ENCODE measurements at regions not wholly inside any gene's neighbourhood (a gene's known extent, or its start where the extent isn't known, plus 50 kb on each side); places are given as distances from the start of the nearest gene placed in this dataset.

DNA sequence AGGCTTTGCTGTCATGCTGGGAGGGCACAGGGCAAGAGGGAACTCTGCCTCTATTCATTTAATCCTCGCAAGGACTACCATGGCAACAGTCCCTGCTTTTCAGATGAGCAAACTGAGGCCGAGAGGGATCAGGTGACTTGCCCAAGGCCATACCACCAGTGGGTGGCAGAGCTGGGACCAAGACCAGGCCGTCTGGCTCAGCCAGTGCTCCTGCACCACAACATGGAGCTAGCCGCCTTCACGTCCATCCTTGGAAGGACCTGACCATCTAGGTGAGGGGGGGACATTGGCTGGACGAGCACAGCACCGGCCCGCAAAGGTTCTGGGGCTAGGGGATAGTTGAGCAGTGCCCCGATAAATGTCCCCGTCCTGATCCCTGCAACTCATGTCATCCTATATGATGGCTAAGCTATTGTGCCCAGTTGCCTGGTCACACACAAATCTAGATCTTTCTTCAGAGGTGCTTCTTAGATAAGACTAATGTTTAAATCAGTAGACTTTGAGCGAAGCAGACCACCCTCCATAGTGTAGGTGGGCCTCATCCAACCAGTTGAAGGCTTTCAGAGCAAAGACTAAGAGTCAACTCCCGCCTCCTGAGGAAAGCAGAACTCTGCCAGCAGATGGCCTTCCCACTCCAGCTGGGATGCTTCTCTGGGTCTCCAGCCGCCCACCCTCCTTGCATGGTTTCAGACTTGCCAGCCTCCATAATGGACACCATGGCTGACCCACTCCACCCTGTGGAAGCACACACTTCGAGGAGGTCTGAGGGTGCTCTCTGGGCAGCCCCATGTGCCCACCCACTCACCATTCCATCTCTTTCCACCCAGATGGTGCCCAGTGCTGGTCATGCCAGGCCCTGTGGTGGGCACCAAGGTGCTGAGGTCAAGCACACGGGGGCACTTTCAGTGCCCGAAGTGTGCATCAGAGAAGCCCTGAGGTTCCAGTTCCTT lies 214.8 kb upstream of the RAB6C start:
- no peaks in the 10 kb centered on the region for H3K36me3 ChIP-seq (ENCODE audit: insufficient read depth, low read length)
- H3K27ac ChIP-seq (ENCODE audit: low read depth, low read length), result no peak overlapping the region
- H3K9me3 ChIP-seq (ENCODE audit: low read length), result no peaks in the 10 kb centered on the region
- no peak overlapping the region for H3K9ac ChIP-seq (ENCODE audit: low read length)
- no peaks in the 10 kb centered on the region for H3K27me3 ChIP-seq (ENCODE audit: control insufficient read depth in 1 of 2, insufficient read depth in 2 of 2, low read length in 2 of 2)
- no peaks in the 10 kb centered on the region for H3K4me1 ChIP-seq (ENCODE audit: insufficient read depth, low read length)
- H3K4me3 ChIP-seq (ENCODE audit: low read depth in 1 of 2, low read length in 2 of 2), result no peak overlapping the region

DNA sequence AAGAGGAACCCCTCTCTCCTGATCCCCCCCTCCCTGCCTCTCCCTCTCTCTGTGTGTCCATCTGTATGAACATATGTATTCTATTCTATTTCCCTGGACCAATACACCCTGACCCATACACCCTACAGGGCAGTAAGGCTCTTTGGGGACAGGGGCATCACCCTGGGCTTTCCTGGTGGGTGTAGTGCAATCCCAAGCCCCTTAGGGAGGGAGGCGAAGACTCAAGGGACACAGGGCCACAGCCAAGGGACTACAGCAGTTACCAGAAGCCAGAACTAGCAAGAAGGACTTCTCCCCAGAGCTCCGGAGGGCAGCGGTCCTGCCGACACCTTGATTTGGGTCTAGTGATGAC lies 214.2 kb upstream of the RAB6C start:
- Histone ChIP-seq H3K27ac (ENCODE audit: low read depth, low read length) (no peak overlapping the region), H3K36me3 (ENCODE audit: insufficient read depth, low read length) (no peaks in the 10 kb centered on the region), H3K4me1 (ENCODE audit: insufficient read depth, low read length) (no peaks in the 10 kb centered on the region), H3K9ac (ENCODE audit: low read length) (no peak overlapping the region), H3K27me3 (ENCODE audit: control insufficient read depth in 1 of 2, insufficient read depth in 2 of 2, low read length in 2 of 2) (no peaks in the 10 kb centered on the region), H3K9me3 (ENCODE audit: low read length) (no peaks in the 10 kb centered on the region), H3K4me3 (ENCODE audit: low read depth in 1 of 2, low read length in 2 of 2) (no peak overlapping the region)

DNA sequence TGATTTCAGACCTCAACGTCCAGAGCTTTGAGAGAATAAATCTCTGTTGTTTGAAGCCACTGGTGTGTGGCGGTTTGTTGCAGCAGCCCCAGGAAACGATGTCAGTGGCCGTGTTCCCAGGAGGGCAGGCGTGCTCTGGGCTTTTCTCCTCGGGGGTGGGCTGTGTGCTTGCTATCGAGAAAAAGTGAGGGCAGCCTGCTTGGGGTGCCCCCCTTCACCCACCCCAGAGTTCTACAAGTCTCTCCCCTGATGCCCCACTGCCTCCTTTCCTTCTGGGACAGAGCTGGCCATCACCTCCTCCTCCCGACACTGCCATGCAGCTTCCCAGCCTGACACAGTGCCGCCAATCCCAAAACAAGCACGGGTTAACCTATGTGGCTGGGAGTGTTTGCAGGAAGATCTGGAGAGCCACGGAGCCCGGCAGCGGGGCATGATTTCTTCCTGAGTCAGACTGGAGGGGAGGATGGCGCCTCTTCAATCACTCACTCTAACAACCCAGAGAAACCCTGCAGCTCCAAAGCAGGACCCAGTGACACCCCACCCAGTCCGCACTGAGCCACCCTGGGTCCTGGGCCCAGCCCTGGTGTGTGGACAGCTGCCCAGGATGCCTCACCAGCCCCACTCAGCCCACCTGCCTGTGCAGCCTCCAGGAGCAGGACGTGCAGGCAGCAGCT lies 213.7 kb upstream of the RAB6C start:
- Histone ChIP-seq H3K4me3 (ENCODE audit: low read depth in 1 of 2, low read length in 2 of 2) (no peak overlapping the region), H3K4me1 (ENCODE audit: insufficient read depth, low read length) (no peaks in the 10 kb centered on the region), H3K9ac (ENCODE audit: low read length) (no peak overlapping the region), H3K36me3 (ENCODE audit: insufficient read depth, low read length) (no peaks in the 10 kb centered on the region), H3K9me3 (ENCODE audit: low read length) (no peaks in the 10 kb centered on the region), H3K27ac (ENCODE audit: low read depth, low read length) (no peak overlapping the region), H3K27me3 (ENCODE audit: control insufficient read depth in 1 of 2, insufficient read depth in 2 of 2, low read length in 2 of 2) (no peaks in the 10 kb centered on the region)

DNA sequence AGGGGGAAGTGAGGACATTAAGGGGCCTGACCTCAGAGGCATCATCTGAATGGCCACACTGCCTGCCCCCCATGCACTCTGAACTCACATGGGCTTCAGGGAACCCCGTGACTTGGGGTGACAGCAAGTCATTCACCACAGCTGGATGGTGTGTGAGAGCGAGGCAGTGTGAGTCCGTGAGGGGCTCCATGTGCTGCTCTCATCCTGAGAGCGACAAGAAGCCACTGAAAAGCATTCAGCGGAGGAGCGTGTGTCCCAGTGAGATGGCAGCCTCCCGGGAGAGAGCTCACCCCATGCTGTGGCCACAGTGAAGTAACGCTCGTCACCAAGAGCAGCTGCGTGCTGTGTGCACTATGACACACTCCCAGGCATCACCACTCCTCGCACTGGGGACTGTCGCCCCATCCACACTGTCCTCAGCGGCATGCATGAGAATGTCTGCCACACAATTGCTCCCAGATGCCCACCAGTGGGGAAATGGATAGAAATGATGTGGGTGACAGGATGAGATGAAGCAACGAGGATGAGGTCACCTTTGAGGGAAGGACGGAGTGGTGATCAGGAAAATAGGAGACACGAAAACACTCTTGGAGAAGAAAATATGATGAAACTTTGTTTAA lies 213.0 kb upstream of the RAB6C start:
- H3K4me1 ChIP-seq (ENCODE audit: insufficient read depth, low read length), result no peaks in the 10 kb centered on the region

DNA sequence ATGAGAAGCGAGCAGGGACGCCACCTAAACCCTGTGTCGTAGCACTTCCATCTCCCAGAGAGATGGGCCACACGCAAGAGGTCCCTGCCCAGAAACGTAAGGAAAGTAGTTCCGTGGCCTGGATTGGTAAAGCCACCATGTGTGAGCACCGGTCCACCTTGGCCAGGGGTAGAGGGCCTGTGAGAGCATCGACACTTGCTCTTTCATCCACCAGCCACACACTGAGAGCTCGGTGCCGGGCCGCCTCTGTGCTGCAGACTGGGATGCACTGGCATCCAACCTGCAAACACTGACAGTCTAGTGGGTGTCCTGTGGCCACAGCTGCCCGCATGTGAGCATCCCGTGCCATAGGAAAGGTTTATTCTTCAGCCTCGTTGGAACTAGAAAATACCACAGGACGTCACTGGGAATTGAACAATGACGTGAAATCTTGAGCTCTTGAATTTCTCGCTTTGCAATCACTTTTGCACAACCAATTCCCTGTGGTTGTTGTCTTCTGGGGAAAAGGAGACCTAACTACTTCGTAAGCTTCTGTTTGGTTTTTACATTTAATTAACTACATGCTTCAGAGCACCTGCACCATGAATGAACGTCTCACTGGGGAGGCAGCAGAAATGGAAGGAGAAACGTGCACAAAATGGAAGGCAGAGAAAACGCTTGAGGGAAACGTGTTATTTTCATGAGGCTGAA lies 212.0 kb upstream of the RAB6C start:
- no peak overlapping the region for H3K27ac ChIP-seq (ENCODE audit: low read depth, low read length)
- no peak overlapping the region for H3K9ac ChIP-seq (ENCODE audit: low read length)
- H3K4me1 ChIP-seq (ENCODE audit: insufficient read depth, low read length), result no peaks in the 10 kb centered on the region
- no peaks in the 10 kb centered on the region for H3K9me3 ChIP-seq (ENCODE audit: low read length)
- no peaks in the 10 kb centered on the region for H3K27me3 ChIP-seq (ENCODE audit: control insufficient read depth in 1 of 2, insufficient read depth in 2 of 2, low read length in 2 of 2)
- no peak overlapping the region for H3K4me3 ChIP-seq (ENCODE audit: low read depth in 1 of 2, low read length in 2 of 2)
- H3K36me3 ChIP-seq (ENCODE audit: insufficient read depth, low read length), result no peaks in the 10 kb centered on the region

More for the DNA sequence above, 213.0 kb upstream of the RAB6C start:
- no peak overlapping the region for H3K27ac ChIP-seq (ENCODE audit: low read depth, low read length)
- no peaks in the 10 kb centered on the region for H3K36me3 ChIP-seq (ENCODE audit: insufficient read depth, low read length)
- H3K27me3 ChIP-seq (ENCODE audit: control insufficient read depth in 1 of 2, insufficient read depth in 2 of 2, low read length in 2 of 2), result no peaks in the 10 kb centered on the region
- H3K9ac ChIP-seq (ENCODE audit: low read length), result no peak overlapping the region
- no peak overlapping the region for H3K4me3 ChIP-seq (ENCODE audit: low read depth in 1 of 2, low read length in 2 of 2)
- no peaks in the 10 kb centered on the region for H3K9me3 ChIP-seq (ENCODE audit: low read length)

DNA sequence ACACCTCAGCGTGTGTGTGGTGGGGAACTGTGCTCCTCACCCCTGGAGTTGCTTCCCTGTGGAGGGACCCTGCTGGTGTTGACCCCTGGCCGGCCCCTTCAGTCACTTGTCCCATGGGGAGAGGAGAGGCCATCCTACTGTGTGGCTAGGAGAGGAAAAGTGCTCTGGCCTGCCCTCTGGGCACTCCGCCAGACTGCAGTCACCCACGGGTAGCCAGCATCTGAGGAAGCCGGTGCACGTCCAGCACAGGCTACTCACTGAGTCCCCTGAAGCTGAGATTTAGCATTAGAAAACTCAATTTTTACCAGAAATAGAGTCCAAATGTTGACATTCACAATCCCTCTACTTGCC lies 211.5 kb upstream of the RAB6C start:
- Histone ChIP-seq H3K4me1 (ENCODE audit: insufficient read depth, low read length) (no peaks in the 10 kb centered on the region), H3K9ac (ENCODE audit: low read length) (no peak overlapping the region), H3K4me3 (ENCODE audit: low read depth in 1 of 2, low read length in 2 of 2) (no peak overlapping the region), H3K9me3 (ENCODE audit: low read length) (no peaks in the 10 kb centered on the region), H3K27ac (ENCODE audit: low read depth, low read length) (no peak overlapping the region), H3K27me3 (ENCODE audit: control insufficient read depth in 1 of 2, insufficient read depth in 2 of 2, low read length in 2 of 2) (no peaks in the 10 kb centered on the region), H3K36me3 (ENCODE audit: insufficient read depth, low read length) (no peaks in the 10 kb centered on the region)

DNA sequence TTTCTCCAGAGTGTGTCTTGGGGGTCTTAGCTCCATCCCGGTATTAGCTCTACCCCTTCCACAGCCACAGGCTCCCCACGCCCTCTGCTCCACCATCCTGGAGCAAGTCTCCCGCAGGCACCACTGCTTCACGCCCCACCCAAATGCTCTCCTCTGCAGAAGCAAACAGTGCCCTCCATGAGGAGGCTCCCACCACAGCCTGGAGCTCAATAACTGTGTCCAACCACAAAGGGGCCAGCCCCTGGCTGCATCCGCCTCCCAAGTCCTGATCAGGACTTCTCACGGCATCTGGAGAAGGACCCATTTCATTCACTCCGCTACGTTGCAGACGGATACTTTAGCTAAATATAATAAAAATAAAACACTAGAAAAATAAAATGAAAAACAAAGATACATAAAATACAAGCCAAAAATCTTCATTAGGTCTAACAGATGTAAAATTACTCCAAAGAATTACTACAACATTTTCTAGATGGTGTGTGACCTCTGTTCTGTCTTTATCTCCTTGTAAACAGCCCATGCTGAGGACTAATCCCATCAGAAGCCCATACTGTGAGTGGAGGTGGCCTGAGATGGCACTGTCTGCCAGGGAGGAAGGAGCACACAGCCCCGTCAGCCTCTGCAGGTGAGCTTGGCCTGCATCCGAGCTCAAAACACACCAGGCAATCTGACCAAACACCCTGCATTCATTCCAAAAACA lies 210.8 kb upstream of the RAB6C start:
- H3K9me3 ChIP-seq (ENCODE audit: low read length), result no peaks in the 10 kb centered on the region
- no peaks in the 10 kb centered on the region for H3K4me1 ChIP-seq (ENCODE audit: insufficient read depth, low read length)
- no peaks in the 10 kb centered on the region for H3K27me3 ChIP-seq (ENCODE audit: control insufficient read depth in 1 of 2, insufficient read depth in 2 of 2, low read length in 2 of 2)
- no peak overlapping the region for H3K27ac ChIP-seq (ENCODE audit: low read depth, low read length)
- H3K36me3 ChIP-seq (ENCODE audit: insufficient read depth, low read length), result no peaks in the 10 kb centered on the region
- no peak overlapping the region for H3K9ac ChIP-seq (ENCODE audit: low read length)
- no peak overlapping the region for H3K4me3 ChIP-seq (ENCODE audit: low read depth in 1 of 2, low read length in 2 of 2)

DNA sequence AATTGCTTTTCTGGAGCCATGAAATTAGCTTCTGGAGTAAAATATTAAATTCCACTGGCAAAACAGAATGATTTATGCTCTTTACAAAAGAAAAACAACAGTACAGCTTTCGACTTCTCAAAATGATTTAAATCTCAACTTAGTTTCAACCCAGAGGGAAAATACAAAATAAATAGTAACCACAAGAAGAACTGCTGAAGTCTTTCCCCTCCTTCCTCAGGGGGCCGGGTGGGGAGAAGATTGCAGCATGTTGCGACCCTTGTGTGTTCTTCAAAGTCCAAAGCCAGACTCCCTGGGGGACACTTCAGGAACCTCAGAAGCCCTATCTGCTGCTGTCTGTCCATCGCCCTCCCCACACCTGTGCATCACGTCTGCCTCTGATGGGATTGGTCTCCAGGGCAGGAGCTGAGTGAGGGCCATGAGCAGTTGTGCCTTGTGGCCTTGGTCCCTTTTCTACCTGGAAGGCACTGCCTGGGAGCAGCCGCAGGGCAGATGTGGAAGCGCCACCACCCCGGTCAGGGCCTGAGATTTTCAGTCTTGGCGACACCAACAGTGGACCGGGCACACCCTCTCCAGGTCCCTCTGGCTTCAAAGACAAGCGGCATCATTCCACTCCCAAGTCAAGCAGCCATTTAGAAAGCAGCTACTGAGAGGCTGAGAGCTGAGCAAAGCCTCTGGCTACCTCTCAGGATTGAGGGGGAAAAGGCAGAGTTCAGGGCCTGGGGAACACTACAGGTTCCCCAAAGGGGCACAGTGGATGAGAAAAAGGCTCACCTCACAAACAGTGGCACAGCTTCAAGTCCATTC lies 210.1 kb upstream of the RAB6C start:
- H3K9ac ChIP-seq (ENCODE audit: low read length), result no peak overlapping the region
- no peak overlapping the region for H3K4me3 ChIP-seq (ENCODE audit: low read depth in 1 of 2, low read length in 2 of 2)
- no peaks in the 10 kb centered on the region for H3K27me3 ChIP-seq (ENCODE audit: control insufficient read depth in 1 of 2, insufficient read depth in 2 of 2, low read length in 2 of 2)
- no peak overlapping the region for H3K27ac ChIP-seq (ENCODE audit: low read depth, low read length)
- H3K9me3 ChIP-seq (ENCODE audit: low read length), result no peaks in the 10 kb centered on the region
- no peaks in the 10 kb centered on the region for H3K36me3 ChIP-seq (ENCODE audit: insufficient read depth, low read length)
- no peaks in the 10 kb centered on the region for H3K4me1 ChIP-seq (ENCODE audit: insufficient read depth, low read length)

DNA sequence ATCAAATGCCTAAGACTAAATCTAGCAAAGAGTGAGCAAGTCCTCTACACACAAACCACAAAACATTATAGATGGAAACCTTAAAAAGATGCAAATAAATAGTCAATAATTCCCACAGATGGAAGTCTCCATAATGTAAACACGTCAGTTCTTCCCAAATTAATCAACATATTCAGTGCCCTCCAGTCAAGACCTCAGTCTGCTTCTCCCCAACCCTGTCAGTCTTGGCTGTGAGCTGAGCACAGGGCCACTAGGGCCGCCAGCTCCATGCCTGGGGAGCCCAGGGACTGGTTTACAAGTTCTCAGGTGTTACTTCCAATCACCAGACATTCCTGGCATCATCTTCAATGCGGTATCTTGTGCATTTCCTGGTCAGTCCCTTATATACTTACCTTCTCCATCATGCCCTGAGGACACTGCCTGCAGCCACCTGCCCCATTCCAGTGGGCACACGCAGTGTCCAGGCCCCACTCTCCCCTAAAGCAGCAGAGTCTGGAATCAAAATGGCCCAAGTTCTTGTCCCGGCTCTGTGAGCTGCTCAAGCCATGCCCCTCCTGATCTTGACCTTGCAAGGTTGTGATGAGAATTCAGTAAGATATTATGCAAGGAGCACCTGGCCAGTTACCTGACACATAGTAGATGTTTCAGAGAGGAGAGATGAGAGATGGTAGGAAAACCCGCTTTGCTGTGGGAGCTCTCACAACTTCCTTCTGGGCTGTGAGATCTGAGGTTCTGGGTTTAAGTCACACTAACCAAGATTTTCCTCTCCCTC lies 207.9 kb upstream of the RAB6C start:
- Histone ChIP-seq H3K4me3 (ENCODE audit: low read depth in 1 of 2, low read length in 2 of 2) (no peak overlapping the region), H3K27me3 (ENCODE audit: control insufficient read depth in 1 of 2, insufficient read depth in 2 of 2, low read length in 2 of 2) (no peaks in the 10 kb centered on the region), H3K9me3 (ENCODE audit: low read length) (no peaks in the 10 kb centered on the region), H3K4me1 (ENCODE audit: insufficient read depth, low read length) (no peaks in the 10 kb centered on the region), H3K9ac (ENCODE audit: low read length) (no peak overlapping the region), H3K36me3 (ENCODE audit: insufficient read depth, low read length) (no peaks in the 10 kb centered on the region), H3K27ac (ENCODE audit: low read depth, low read length) (no peak overlapping the region)

DNA sequence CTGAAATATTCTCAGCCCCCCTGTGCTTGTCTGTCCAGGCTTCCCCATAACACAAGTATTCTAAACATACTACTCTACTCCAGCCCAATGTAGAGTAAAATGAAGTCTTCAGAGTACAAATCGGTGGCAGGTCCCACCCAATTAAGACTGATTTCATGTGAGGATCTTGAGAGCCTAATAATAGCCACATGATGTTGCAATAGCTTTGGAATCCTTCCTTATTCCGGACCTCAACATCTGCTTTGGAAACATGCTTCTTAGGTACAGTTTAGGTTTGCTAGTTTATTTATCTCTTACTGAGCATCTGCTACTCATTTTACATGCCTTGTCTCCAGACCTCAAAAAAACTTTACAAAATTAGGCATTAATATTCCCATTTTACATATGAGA lies 207.3 kb upstream of the RAB6C start:
- Histone ChIP-seq H3K27ac (ENCODE audit: low read depth, low read length) (no peak overlapping the region), H3K36me3 (ENCODE audit: insufficient read depth, low read length) (no peaks in the 10 kb centered on the region), H3K4me3 (ENCODE audit: low read depth in 1 of 2, low read length in 2 of 2) (no peak overlapping the region), H3K27me3 (ENCODE audit: control insufficient read depth in 1 of 2, insufficient read depth in 2 of 2, low read length in 2 of 2) (no peaks in the 10 kb centered on the region), H3K9ac (ENCODE audit: low read length) (no peak overlapping the region), H3K4me1 (ENCODE audit: insufficient read depth, low read length) (no peaks in the 10 kb centered on the region), H3K9me3 (ENCODE audit: low read length) (no peaks in the 10 kb centered on the region)

Measured in muscle layer of colon (tissue), 2 donors.